Sigmoid colon (tissue), 6 donors: ENCODE measurements at regions not wholly inside any gene's neighbourhood (a gene's known extent, or its start where the extent isn't known, plus 50 kb on each side); places are given as distances from the start of the nearest gene placed in this dataset.

Source experiments
- DNase-seq: peaks from one replicate; pipeline ENCODE4 v3.0.0-alpha.2; 2019
- H3K27ac ChIP-seq, 4 donors: fragments of 200-600 bp; sonication (generic); one replicate each; pipeline ENCODE4 v1.5.1; 2016 to 2019; ENCODE audit warnings: mild to moderate bottlenecking in 1 of 4
- H3K27me3 ChIP-seq, 3 donors: fragments of 200-600 bp; sonication (generic); one replicate each; pipeline ENCODE4 v1.5.1; 2019; ENCODE audit warnings: mild to moderate bottlenecking in 1 of 3
- H3K36me3 ChIP-seq, 4 donors: fragments of 200-600 bp; sonication (generic); one replicate each; pipeline ENCODE4 v1.5.1; 2016 to 2019
- H3K4me1 ChIP-seq, 4 donors: fragments of 200-600 bp; sonication (generic); one replicate each; pipeline ENCODE4 v1.5.1; 2017 to 2019
- H3K4me3 ChIP-seq, 4 donors: fragments of 200-600 bp; sonication (generic); one replicate each; pipeline ENCODE4 v1.5.1; 2017 to 2019; ENCODE audit warnings: mild to moderate bottlenecking in 2 of 4, moderate library complexity in 1 of 4
- H3K9me3 ChIP-seq, 4 donors: fragments of 200-600 bp in 3 of 4; sonication (generic) in 3 of 4; one replicate each; pipeline versions ENCODE4 v1.5.1 to v1.6.1; 2013 to 2019
- CTCF ChIP-seq, 4 experiments: fragments of 450-650 bp in 3 of 4; fragments of 200-600 bp in 1 of 4; IDR thresholded peaks; one replicate each; pipeline ENCODE4 v1.5.1; 2016 to 2019; ENCODE audit warnings: antibody characterized with exemption in 4 of 4, mild to moderate bottlenecking in 3 of 4, moderate library complexity in 2 of 4
- EP300 ChIP-seq, 4 donors: sonication (generic); formaldehyde crosslinking; IDR thresholded peaks; one replicate each; pipeline ENCODE4 v1.6.1; 2017; ENCODE audit warnings: antibody characterized with exemption in 4 of 4
- POLR2A ChIP-seq, 2 donors: fragments of 450-650 bp; IDR thresholded peaks; one replicate each; pipeline ENCODE4 v1.6.1; 2016; ENCODE audit warnings: antibody characterized with exemption in 2 of 2, mild to moderate bottlenecking in 2 of 2, moderate library complexity in 2 of 2
- POLR2AphosphoS5 ChIP-seq, 4 donors: sonication (generic); formaldehyde crosslinking; IDR thresholded peaks; one replicate each; pipeline ENCODE4 v1.6.1; 2017; ENCODE audit warnings: antibody characterized with exemption in 4 of 4
- WGBS, 2 donors: extraction: QIAGEN DNeasy Blood & Tissue Kit; methylation state at CpG; one replicate each; pipeline ENCODE4 v1.1.7; 2013; 5-methylcytosine and 5-hydroxymethylcytosine counted together
- intact Hi-C: fragments of 100-400 bp; cut with DNase I; formaldehyde crosslinking; loops from one replicate; pipeline ENCODE4 v1.15.1; 2023
- donor health status: healthy with polysubstance abuse.
- donor health status: healthy.

GRCh38 chr3:54053882-54054281, 68.5 kb upstream of the CACNA2D3 start:
- H3K36me3 ChIP-seq = no peaks in the 10 kb centered on the region
- DNase-seq = no peak
- H3K4me1 ChIP-seq = peaks cover 0 to 5% (median 0%) of the 10 kb centered on the region in 4 donors
- H3K4me3 ChIP-seq = no peak overlapping the region
- no peaks in the 10 kb centered on the region for H3K9me3 ChIP-seq
- no peak overlapping the region for H3K27ac ChIP-seq
- intact Hi-C loops = no loop called here
- TF ChIP-seq POLR2A (IDR thresholded peaks at IDR 0.05) (no peak), EP300 (IDR thresholded peaks at IDR 0.05) (no peak), POLR2AphosphoS5 (IDR thresholded peaks at IDR 0.05) (no peak), CTCF (IDR thresholded peaks at IDR 0.05) (no peak)
- H3K27me3 ChIP-seq = no peaks in the 10 kb centered on the region
- WGBS, 2 donors = 91 to 92% methylated on average over 4 of the region's 4 CpGs

GRCh38 chr3:54053211-54053610, 69.1 kb upstream of the CACNA2D3 start:
- intact Hi-C loops = no loop called here
- WGBS, 2 donors = 56 to 62% methylated on average over 5 of the region's 5 CpGs
- Histone ChIP-seq H3K27ac (no peak overlapping the region), H3K4me3 (no peak overlapping the region), H3K9me3 (no peaks in the 10 kb centered on the region), H3K27me3 (no peaks in the 10 kb centered on the region), H3K36me3 (no peaks in the 10 kb centered on the region), H3K4me1 (peaks cover 0 to 5% (median 0%) of the 10 kb centered on the region in 4 donors)
- TF ChIP-seq POLR2A (IDR thresholded peaks at IDR 0.05) (no peak), EP300 (IDR thresholded peaks at IDR 0.05) (no peak), CTCF (IDR thresholded peaks at IDR 0.05) (no peak), POLR2AphosphoS5 (IDR thresholded peaks at IDR 0.05) (no peak)
- DNase-seq = no peak

GRCh38 chr3:54047568-54047967, 74.8 kb upstream of the CACNA2D3 start:
- no peaks in the 10 kb centered on the region for H3K36me3 ChIP-seq
- H3K4me1 ChIP-seq = peaks cover 0 to 11% (median 3%) of the 10 kb centered on the region in 4 donors
- 53 to 74% methylated on average over 5 of the region's 5 CpGs for WGBS, 2 donors
- H3K27ac ChIP-seq = no peak overlapping the region
- no peaks in the 10 kb centered on the region for H3K27me3 ChIP-seq
- H3K4me3 ChIP-seq = no peak overlapping the region
- TF ChIP-seq CTCF (IDR thresholded peaks at IDR 0.05) = no peak
- no peak for TF ChIP-seq EP300 (IDR thresholded peaks at IDR 0.05)
- TF ChIP-seq POLR2AphosphoS5 (IDR thresholded peaks at IDR 0.05) = no peak
- no peak for TF ChIP-seq POLR2A (IDR thresholded peaks at IDR 0.05)
- intact Hi-C loops = no loop called here
- H3K9me3 ChIP-seq = no peaks in the 10 kb centered on the region
- no peak for DNase-seq

- Histone ChIP-seq H3K27ac (peak overlapping the region in 1 of 4 donors; percentile 35), H3K9me3 (no peaks in the 10 kb centered on the region), H3K36me3 (no peaks in the 10 kb centered on the region), H3K27me3 (no peaks in the 10 kb centered on the region), H3K4me3 (no peak overlapping the region), H3K4me1 (peaks cover 0 to 11% (median 3%) of the 10 kb centered on the region in 4 donors)
- no peak for TF ChIP-seq POLR2AphosphoS5 (IDR thresholded peaks at IDR 0.05)
- TF ChIP-seq POLR2A (IDR thresholded peaks at IDR 0.05) = no peak
- no peak for TF ChIP-seq CTCF (IDR thresholded peaks at IDR 0.05)
- TF ChIP-seq EP300 (IDR thresholded peaks at IDR 0.05) = no peak
- intact Hi-C loops = no loop called here
- no peak for DNase-seq
Measured at GRCh38 chr3:54046641-54047214, 75.6 kb upstream of the CACNA2D3 start.
